Keratinocyte (primary cell): ENCODE measurements at regions not wholly inside any gene's neighbourhood (a gene's known extent, or its start where the extent isn't known, plus 50 kb on each side); places are given as distances from the start of the nearest gene placed in this dataset.

Experiments
- EZH2 ChIP-seq: IDR thresholded peaks from one replicate; pipeline ENCODE4 v1.6.1; 2012; ENCODE audit warnings: inconsistent platforms, mild to moderate bottlenecking, low read length, moderate library complexity
- TF ChIP-seq, protein P1 (sequence below), 3 experiments: IDR thresholded peaks in 1 of 3; conservative IDR thresholded peaks in 1 of 3; optimal IDR thresholded peaks in 1 of 3; 2 replicates in 2 of 3; 3 replicates in 1 of 3; pipeline versions ENCODE3 to v1.5.1; 2011; ENCODE audit warnings: low read length in 3 of 3, mild to moderate bottlenecking in 3 of 3, moderate library complexity in 2 of 3, control low read depth in 1 of 3, inconsistent platforms in 1 of 3; ENCODE audit not compliant: insufficient read depth in 2 of 3; ENCODE audit errors: extremely low read depth in 1 of 3

DNA sequence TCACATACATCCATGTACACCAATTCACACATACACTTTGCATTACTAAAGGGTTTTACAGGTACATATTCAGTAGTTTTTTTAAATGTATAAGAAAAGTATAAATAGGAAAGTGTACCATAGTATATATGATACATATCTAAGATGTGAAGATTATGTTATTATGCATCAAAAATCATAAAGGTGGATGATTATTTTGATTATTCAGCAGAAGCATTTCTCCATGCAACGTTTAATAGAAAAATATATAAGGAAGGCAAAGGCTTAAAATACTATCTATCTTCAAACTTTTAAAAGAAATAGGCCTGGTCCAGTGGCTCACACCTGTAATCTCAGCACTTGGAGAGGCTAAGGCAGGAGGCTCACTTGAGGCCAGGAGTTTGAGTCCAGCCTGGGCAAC is 133.5 kb upstream of the KLF3 start:
- TF ChIP-seq, protein P1, sequence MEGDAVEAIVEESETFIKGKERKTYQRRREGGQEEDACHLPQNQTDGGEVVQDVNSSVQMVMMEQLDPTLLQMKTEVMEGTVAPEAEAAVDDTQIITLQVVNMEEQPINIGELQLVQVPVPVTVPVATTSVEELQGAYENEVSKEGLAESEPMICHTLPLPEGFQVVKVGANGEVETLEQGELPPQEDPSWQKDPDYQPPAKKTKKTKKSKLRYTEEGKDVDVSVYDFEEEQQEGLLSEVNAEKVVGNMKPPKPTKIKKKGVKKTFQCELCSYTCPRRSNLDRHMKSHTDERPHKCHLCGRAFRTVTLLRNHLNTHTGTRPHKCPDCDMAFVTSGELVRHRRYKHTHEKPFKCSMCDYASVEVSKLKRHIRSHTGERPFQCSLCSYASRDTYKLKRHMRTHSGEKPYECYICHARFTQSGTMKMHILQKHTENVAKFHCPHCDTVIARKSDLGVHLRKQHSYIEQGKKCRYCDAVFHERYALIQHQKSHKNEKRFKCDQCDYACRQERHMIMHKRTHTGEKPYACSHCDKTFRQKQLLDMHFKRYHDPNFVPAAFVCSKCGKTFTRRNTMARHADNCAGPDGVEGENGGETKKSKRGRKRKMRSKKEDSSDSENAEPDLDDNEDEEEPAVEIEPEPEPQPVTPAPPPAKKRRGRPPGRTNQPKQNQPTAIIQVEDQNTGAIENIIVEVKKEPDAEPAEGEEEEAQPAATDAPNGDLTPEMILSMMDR (optimal IDR thresholded peaks at IDR 0.05 in 1 of 3, IDR thresholded peaks at IDR 0.05 in 1 of 3, conservative IDR thresholded peaks at IDR 0.05 in 1 of 3; ENCODE audit: extremely low read depth in 1 of 3, insufficient read depth in 2 of 3, low read length in 3 of 3): no peak
- no peak for TF ChIP-seq EZH2
